Lower leg skin (tissue), 4 donors: ENCODE measurements at regions not wholly inside any gene's neighbourhood (a gene's known extent, or its start where the extent isn't known, plus 50 kb on each side); places are given as distances from the start of the nearest gene placed in this dataset.

Source experiments
- DNase-seq, 2 donors: peaks; one replicate each; pipeline ENCODE4 v3.0.0-alpha.2; 2019; ENCODE audit warnings: low spot score in 2 of 2
- H3K4me3 ChIP-seq: fragments of 200-600 bp; sonication (generic); 2 replicates; pipeline ENCODE4 v1.5.1; 2017; ENCODE audit warnings: mild to moderate bottlenecking, low read depth; ENCODE audit not compliant: poor library complexity, severe bottlenecking
- POLR2A ChIP-seq, 2 donors: fragments of 450-650 bp; IDR thresholded peaks; one replicate each; pipeline ENCODE4 v1.6.1; 2016 to 2017; ENCODE audit warnings: antibody characterized with exemption in 2 of 2, mild to moderate bottlenecking in 1 of 2, moderate library complexity in 1 of 2
- whole genome bisulfite sequencing, 2 donors: methylation state at CpG; one replicate each; pipeline ENCODE4 v1.1.5; 2018; 5-methylcytosine and 5-hydroxymethylcytosine counted together
- intact Hi-C: fragments of 100-400 bp; cut with DNase I; formaldehyde crosslinking; loops from one replicate; pipeline ENCODE4 v1.15.0; 2023; ENCODE audit warnings: low total_unique reads
- TF ChIP-seq, protein P1 (sequence below), 3 donors: fragments of 450-650 bp; IDR thresholded peaks; one replicate each; pipeline ENCODE4 v1.5.1; 2016; ENCODE audit warnings: antibody characterized with exemption in 3 of 3, mild to moderate bottlenecking in 3 of 3, moderate library complexity in 2 of 3

GRCh38 chr21:27536319-27536718 lies 569.4 kb upstream of the ADAMTS5 start:
- intact Hi-C loops: no loop called here
- H3K4me3 ChIP-seq: no peak overlapping the region
- no peak for DNase-seq
- 57 to 70% methylated on average over 3 of the region's 3 CpGs for WGBS, 2 donors
- TF ChIP-seq, protein P1, sequence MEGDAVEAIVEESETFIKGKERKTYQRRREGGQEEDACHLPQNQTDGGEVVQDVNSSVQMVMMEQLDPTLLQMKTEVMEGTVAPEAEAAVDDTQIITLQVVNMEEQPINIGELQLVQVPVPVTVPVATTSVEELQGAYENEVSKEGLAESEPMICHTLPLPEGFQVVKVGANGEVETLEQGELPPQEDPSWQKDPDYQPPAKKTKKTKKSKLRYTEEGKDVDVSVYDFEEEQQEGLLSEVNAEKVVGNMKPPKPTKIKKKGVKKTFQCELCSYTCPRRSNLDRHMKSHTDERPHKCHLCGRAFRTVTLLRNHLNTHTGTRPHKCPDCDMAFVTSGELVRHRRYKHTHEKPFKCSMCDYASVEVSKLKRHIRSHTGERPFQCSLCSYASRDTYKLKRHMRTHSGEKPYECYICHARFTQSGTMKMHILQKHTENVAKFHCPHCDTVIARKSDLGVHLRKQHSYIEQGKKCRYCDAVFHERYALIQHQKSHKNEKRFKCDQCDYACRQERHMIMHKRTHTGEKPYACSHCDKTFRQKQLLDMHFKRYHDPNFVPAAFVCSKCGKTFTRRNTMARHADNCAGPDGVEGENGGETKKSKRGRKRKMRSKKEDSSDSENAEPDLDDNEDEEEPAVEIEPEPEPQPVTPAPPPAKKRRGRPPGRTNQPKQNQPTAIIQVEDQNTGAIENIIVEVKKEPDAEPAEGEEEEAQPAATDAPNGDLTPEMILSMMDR (IDR thresholded peaks at IDR 0.05): no peak
- no peak for TF ChIP-seq POLR2A (IDR thresholded peaks at IDR 0.05)

DNA sequence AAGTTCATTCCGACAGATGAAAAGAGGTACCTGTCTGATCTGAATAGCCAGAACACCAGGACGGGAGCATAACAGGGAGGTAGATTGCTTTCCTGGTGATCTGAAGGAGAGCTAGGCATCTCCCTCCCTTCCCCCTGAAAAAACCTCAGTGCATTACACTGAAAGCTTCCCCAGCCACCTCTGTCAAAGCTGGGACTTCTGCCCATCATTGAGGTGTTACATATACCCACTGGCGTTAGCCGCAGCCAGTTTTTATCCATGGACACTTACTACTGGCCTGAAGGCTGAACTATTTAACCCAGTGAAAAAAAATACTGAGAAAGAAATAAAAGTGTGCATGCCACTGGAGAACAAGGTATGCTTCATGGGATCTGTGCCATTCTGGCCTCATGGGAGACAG lies 568.3 kb upstream of the ADAMTS5 start:
- TF ChIP-seq, protein P1 (IDR thresholded peaks at IDR 0.05): no peak
- no peak for TF ChIP-seq POLR2A (IDR thresholded peaks at IDR 0.05)
- WGBS, 2 donors: 94 to 100% methylated on average over 4 of the region's 4 CpGs
- no peak overlapping the region for H3K4me3 ChIP-seq
- DNase-seq: no peak
- intact Hi-C loops: no loop called here

GRCh38 chr21:27534206-27534605 lies 567.3 kb upstream of the ADAMTS5 start:
- intact Hi-C loops: no loop called here
- DNase-seq: no peak
- TF ChIP-seq, protein P1 (IDR thresholded peaks at IDR 0.05): no peak
- TF ChIP-seq POLR2A (IDR thresholded peaks at IDR 0.05): no peak
- no peak overlapping the region for H3K4me3 ChIP-seq
- WGBS, 2 donors: 59 to 60% methylated on average over 2 of the region's 2 CpGs

- no peak overlapping the region for H3K4me3 ChIP-seq
- WGBS, 2 donors: 74 to 75% methylated on average over 6 of the region's 6 CpGs
- DNase-seq: no peak
- TF ChIP-seq, protein P1 (IDR thresholded peaks at IDR 0.05): no peak
- no peak for TF ChIP-seq POLR2A (IDR thresholded peaks at IDR 0.05)
- intact Hi-C loops: no loop called here
These were observed 565.2 kb upstream of the ADAMTS5 start for GRCh38 chr21:27532076-27532475.

GRCh38 chr21:27528697-27529096 lies 561.8 kb upstream of the ADAMTS5 start:
- WGBS, 2 donors: 63 to 82% methylated on average over 1 of the region's 1 CpG
- intact Hi-C loops: no loop called here
- H3K4me3 ChIP-seq: no peak overlapping the region
- TF ChIP-seq, protein P1 (IDR thresholded peaks at IDR 0.05): no peak
- TF ChIP-seq POLR2A (IDR thresholded peaks at IDR 0.05): no peak
- DNase-seq: no peak

- 55 to 59% methylated on average over 3 of the region's 3 CpGs for WGBS, 2 donors
- intact Hi-C loops: no loop called here
- no peak overlapping the region for H3K4me3 ChIP-seq
- TF ChIP-seq, protein P1 (IDR thresholded peaks at IDR 0.05): no peak
- TF ChIP-seq POLR2A (IDR thresholded peaks at IDR 0.05): no peak
- no peak for DNase-seq
These were observed 559.6 kb upstream of the ADAMTS5 start for GRCh38 chr21:27526451-27526850.
